GM18858 (cell line): ENCODE measurements at regions not wholly inside any gene's neighbourhood (a gene's known extent, or its start where the extent isn't known, plus 50 kb on each side); places are given as distances from the start of the nearest gene placed in this dataset.
"Not testable (repeated sequence)": the region's sequence is repeated elsewhere in the genome, so short reads cannot be mapped to it uniquely, and the experiment has no call there.

Experiments used
- ATAC-seq: cut with Tn5 transposase; IDR thresholded peaks from one replicate; pipeline ENCODE4 v1.9.1; 2021; ENCODE audit not compliant: unreplicated experiment

- ATAC-seq: no peak
Measured at GRCh38 chr12:131287015-131287937, 333.6 kb downstream of the ADGRD1 start.

- ATAC-seq: no peak
Measured at GRCh38 chr12:131287938-131288764, 334.4 kb downstream of the ADGRD1 start.

GRCh38 chr12:131288765-131289695, 335.3 kb downstream of the ADGRD1 start:
- not testable (repeated sequence) for ATAC-seq

GRCh38 chr12:131289807-131290206, 336.1 kb downstream of the ADGRD1 start:
- not testable (repeated sequence) for ATAC-seq

- ATAC-seq: no peak
Measured at GRCh38 chr12:131290255-131290959, 336.7 kb downstream of the ADGRD1 start.

GRCh38 chr12:131293071-131294015, 339.6 kb downstream of the ADGRD1 start:
- not testable (repeated sequence) for ATAC-seq

- ATAC-seq: not testable (repeated sequence)
Measured at GRCh38 chr12:131294716-131295115, 341.0 kb downstream of the ADGRD1 start.

- not testable (repeated sequence) for ATAC-seq
Measured at GRCh38 chr12:131295117-131295516, 341.4 kb downstream of the ADGRD1 start.

- not testable (repeated sequence) for ATAC-seq
Measured at GRCh38 chr12:131295559-131295958, 341.9 kb downstream of the ADGRD1 start.

GRCh38 chr12:131296136-131296535, 342.4 kb downstream of the ADGRD1 start:
- not testable (repeated sequence) for ATAC-seq

- ATAC-seq: not testable (repeated sequence)
Measured at GRCh38 chr12:131296651-131297050, 342.9 kb downstream of the ADGRD1 start.

- not testable (repeated sequence) for ATAC-seq
Measured at GRCh38 chr12:131298526-131299369, 345.0 kb downstream of the ADGRD1 start.

GRCh38 chr12:131299370-131299701, 345.6 kb downstream of the ADGRD1 start:
- not testable (repeated sequence) for ATAC-seq

GRCh38 chr12:131303576-131303975, 349.9 kb downstream of the ADGRD1 start:
- not testable (repeated sequence) for ATAC-seq

GRCh38 chr12:131304642-131305041, 350.9 kb downstream of the ADGRD1 start:
- ATAC-seq: not testable (repeated sequence)

- no peak for ATAC-seq
Measured at GRCh38 chr12:131309700-131310099, 356.0 kb downstream of the ADGRD1 start.

GRCh38 chr12:131310227-131310969, 356.7 kb downstream of the ADGRD1 start:
- not testable (repeated sequence) for ATAC-seq
